ENCODE measurements at regions not wholly inside any gene's neighbourhood (a gene's known extent, or its start where the extent isn't known, plus 50 kb on each side); places are given as distances from the start of the nearest gene placed in this dataset.

DNA sequence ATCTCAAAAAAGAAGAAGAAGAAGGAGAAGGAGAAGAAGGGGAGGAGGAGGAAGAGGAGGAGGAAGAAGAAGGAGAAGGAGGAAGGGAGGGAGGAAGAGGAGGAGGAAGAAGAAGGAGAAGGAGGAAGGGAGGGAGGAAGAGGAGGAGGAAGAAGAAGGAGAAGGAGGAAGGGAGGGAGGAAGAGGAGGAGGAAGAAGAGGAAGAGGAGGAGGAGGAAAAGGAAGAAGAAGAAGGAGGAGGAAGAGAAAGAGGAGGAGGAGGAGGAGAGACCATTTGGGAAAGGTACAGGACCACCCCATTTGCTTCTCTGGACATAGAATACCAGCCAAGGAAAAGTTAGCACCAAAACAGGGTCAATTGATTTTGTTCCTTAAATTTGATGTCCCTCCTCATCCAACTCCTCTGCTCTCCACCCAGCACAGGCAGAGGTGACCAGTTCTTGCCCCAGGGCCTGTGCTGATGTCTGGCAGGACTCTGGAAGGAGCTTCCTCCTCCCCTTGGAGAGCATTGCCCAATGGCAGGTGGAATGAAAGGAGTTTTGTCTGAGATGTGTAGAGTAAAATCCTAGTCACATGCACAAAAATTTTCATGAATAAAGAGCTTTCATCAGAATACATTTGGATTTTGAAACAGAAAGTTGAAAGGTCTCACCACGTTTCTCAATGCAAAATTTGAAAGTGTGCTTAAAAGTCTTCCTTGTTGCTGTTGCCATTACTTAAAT is 182.9 kb downstream of the LY86 start:
- no peaks in the 10 kb centered on the region for H3K9me3 ChIP-seq (ENCODE audit: control insufficient read depth, insufficient read depth, low read depth, low read length)
- no peak overlapping the region for H3K27ac ChIP-seq (ENCODE audit: extremely low read depth, low read depth, low read length)
- H3K4me3 ChIP-seq (ENCODE audit: low read depth, low read length), result no peak overlapping the region
- TF ChIP-seq ZBTB48 (tag by site-specific recombination; IDR thresholded peaks at IDR 0.05) (no peak), ZNF664 (tag by site-specific recombination; IDR thresholded peaks at IDR 0.05) (no peak), GLIS2 (tag by site-specific recombination; IDR thresholded peaks at IDR 0.05) (no peak), ZNF416 (tag by site-specific recombination; IDR thresholded peaks at IDR 0.05) (no peak), REPIN1 (tag by site-specific recombination; IDR thresholded peaks at IDR 0.05; ENCODE audit: low read depth) (no peak), ZNF366 (tag by site-specific recombination; conservative IDR thresholded peaks at IDR 0.05) (peak; percentile 47; the same call in 1 of the 2 replicates), EGR2 (tag by site-specific recombination; IDR thresholded peaks at IDR 0.05; ENCODE audit: low read depth) (peak; percentile 23; the same call in 1 of the 2 replicates), HOXC10 (CRISPR knock-in tag; IDR thresholded peaks at IDR 0.05) (no peak)
- TF ChIP-seq, protein P1, sequence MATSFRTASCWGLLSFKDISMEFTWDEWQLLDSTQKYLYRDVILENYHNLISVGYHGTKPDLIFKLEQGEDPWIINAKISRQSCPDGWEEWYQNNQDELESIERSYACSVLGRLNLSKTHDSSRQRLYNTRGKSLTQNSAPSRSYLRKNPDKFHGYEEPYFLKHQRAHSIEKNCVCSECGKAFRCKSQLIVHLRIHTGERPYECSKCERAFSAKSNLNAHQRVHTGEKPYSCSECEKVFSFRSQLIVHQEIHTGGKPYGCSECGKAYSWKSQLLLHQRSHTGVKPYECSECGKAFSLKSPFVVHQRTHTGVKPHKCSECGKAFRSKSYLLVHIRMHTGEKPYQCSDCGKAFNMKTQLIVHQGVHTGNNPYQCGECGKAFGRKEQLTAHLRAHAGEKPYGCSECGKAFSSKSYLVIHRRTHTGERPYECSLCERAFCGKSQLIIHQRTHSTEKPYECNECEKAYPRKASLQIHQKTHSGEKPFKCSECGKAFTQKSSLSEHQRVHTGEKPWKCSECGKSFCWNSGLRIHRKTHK (tag by site-specific recombination; IDR thresholded peaks at IDR 0.05), result no peak
- TF ChIP-seq, protein P2, sequence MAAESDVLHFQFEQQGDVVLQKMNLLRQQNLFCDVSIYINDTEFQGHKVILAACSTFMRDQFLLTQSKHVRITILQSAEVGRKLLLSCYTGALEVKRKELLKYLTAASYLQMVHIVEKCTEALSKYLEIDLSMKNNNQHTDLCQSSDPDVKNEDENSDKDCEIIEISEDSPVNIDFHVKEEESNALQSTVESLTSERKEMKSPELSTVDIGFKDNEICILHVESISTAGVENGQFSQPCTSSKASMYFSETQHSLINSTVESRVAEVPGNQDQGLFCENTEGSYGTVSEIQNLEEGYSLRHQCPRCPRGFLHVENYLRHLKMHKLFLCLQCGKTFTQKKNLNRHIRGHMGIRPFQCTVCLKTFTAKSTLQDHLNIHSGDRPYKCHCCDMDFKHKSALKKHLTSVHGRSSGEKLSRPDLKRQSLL (tag by site-specific recombination; IDR thresholded peaks at IDR 0.05), result no peak
- TF ChIP-seq, protein P3, sequence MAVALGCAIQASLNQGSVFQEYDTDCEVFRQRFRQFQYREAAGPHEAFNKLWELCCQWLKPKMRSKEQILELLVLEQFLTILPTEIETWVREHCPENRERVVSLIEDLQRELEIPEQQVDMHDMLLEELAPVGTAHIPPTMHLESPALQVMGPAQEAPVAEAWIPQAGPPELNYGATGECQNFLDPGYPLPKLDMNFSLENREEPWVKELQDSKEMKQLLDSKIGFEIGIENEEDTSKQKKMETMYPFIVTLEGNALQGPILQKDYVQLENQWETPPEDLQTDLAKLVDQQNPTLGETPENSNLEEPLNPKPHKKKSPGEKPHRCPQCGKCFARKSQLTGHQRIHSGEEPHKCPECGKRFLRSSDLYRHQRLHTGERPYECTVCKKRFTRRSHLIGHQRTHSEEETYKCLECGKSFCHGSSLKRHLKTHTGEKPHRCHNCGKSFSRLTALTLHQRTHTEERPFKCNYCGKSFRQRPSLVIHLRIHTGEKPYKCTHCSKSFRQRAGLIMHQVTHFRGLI (tag by site-specific recombination; IDR thresholded peaks at IDR 0.05), result no peak
- TF ChIP-seq, protein P4, sequence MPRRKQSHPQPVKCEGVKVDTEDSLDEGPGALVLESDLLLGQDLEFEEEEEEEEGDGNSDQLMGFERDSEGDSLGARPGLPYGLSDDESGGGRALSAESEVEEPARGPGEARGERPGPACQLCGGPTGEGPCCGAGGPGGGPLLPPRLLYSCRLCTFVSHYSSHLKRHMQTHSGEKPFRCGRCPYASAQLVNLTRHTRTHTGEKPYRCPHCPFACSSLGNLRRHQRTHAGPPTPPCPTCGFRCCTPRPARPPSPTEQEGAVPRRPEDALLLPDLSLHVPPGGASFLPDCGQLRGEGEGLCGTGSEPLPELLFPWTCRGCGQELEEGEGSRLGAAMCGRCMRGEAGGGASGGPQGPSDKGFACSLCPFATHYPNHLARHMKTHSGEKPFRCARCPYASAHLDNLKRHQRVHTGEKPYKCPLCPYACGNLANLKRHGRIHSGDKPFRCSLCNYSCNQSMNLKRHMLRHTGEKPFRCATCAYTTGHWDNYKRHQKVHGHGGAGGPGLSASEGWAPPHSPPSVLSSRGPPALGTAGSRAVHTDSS (tag by site-specific recombination; IDR thresholded peaks at IDR 0.05), result peak; percentile 95
- TF ChIP-seq, protein P5, sequence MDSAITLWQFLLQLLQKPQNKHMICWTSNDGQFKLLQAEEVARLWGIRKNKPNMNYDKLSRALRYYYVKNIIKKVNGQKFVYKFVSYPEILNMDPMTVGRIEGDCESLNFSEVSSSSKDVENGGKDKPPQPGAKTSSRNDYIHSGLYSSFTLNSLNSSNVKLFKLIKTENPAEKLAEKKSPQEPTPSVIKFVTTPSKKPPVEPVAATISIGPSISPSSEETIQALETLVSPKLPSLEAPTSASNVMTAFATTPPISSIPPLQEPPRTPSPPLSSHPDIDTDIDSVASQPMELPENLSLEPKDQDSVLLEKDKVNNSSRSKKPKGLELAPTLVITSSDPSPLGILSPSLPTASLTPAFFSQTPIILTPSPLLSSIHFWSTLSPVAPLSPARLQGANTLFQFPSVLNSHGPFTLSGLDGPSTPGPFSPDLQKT (IDR thresholded peaks at IDR 0.05; ENCODE audit: borderline replicate concordance, low read depth, low read length), result no peak
- TF ChIP-seq, protein P6, sequence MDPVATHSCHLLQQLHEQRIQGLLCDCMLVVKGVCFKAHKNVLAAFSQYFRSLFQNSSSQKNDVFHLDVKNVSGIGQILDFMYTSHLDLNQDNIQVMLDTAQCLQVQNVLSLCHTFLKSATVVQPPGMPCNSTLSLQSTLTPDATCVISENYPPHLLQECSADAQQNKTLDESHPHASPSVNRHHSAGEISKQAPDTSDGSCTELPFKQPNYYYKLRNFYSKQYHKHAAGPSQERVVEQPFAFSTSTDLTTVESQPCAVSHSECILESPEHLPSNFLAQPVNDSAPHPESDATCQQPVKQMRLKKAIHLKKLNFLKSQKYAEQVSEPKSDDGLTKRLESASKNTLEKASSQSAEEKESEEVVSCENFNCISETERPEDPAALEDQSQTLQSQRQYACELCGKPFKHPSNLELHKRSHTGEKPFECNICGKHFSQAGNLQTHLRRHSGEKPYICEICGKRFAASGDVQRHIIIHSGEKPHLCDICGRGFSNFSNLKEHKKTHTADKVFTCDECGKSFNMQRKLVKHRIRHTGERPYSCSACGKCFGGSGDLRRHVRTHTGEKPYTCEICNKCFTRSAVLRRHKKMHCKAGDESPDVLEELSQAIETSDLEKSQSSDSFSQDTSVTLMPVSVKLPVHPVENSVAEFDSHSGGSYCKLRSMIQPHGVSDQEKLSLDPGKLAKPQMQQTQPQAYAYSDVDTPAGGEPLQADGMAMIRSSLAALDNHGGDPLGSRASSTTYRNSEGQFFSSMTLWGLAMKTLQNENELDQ (tag by site-specific recombination; IDR thresholded peaks at IDR 0.05; ENCODE audit: low read depth), result no peak
- H3K4me1 ChIP-seq (ENCODE audit: control insufficient read depth, insufficient read depth, low read length), result no peaks in the 10 kb centered on the region
- ChIA-PET CTCF (no interaction called here), POLR2A (no interaction called here)
- no peaks in the 10 kb centered on the region for H3K36me3 ChIP-seq (ENCODE audit: control insufficient read depth in 2 of 2, insufficient read depth in 1 of 2, low read length in 2 of 2)

DNA sequence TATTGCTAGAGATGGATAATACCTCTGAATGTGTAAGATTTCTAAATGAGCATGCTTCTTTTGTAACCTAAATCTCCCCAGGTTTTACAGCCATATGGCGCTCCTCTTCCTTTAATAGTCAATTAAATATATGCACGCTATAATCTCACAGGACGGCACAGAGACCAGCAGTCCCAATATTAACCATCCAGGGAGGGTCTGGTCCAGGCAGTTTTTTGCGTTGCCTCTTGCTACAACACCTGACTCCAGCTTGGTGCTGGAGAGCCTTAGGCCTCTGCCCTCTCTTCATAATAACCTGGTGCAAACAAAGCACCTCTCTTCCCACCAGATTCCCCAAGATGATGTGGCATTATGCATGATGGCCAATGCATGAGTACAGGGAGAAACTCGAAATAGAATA is 183.4 kb downstream of the LY86 start:
- POLR2A ChIA-PET, result no interaction called here
- TF ChIP-seq ZNF658 (tag by site-specific recombination; IDR thresholded peaks at IDR 0.05), result no peak
- TF ChIP-seq, protein P7, sequence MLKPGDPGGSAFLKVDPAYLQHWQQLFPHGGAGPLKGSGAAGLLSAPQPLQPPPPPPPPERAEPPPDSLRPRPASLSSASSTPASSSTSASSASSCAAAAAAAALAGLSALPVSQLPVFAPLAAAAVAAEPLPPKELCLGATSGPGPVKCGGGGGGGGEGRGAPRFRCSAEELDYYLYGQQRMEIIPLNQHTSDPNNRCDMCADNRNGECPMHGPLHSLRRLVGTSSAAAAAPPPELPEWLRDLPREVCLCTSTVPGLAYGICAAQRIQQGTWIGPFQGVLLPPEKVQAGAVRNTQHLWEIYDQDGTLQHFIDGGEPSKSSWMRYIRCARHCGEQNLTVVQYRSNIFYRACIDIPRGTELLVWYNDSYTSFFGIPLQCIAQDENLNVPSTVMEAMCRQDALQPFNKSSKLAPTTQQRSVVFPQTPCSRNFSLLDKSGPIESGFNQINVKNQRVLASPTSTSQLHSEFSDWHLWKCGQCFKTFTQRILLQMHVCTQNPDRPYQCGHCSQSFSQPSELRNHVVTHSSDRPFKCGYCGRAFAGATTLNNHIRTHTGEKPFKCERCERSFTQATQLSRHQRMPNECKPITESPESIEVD (tag by site-specific recombination; IDR thresholded peaks at IDR 0.05), result no peak
- no peak for TF ChIP-seq ZNF629 (tag by site-specific recombination; IDR thresholded peaks at IDR 0.05)
- Histone ChIP-seq H3K27ac (ENCODE audit: extremely low read depth, low read depth, low read length) (no peak overlapping the region), H3K4me1 (ENCODE audit: control insufficient read depth, insufficient read depth, low read length) (no peaks in the 10 kb centered on the region), H3K9me3 (ENCODE audit: control insufficient read depth, insufficient read depth, low read depth, low read length) (no peaks in the 10 kb centered on the region), H3K4me3 (ENCODE audit: low read depth, low read length) (no peak overlapping the region), H3K36me3 (ENCODE audit: control insufficient read depth in 2 of 2, insufficient read depth in 1 of 2, low read length in 2 of 2) (no peaks in the 10 kb centered on the region)
- CTCF ChIA-PET, result interaction anchor here (0.7 to 1.5 kb wide), 2 partner anchors 95 to 1255 kb away, joined by 3 to 4 read pairs; no protein-coding TSS in a partner anchor

Measured in HEK293 (cell line).